Brain microvascular endothelial cell (primary cell): ENCODE measurements at regions not wholly inside any gene's neighbourhood (a gene's known extent, or its start where the extent isn't known, plus 50 kb on each side); places are given as distances from the start of the nearest gene placed in this dataset.

Experiments
- DNase-seq: peaks from one replicate; pipeline ENCODE4 v3.0.0-alpha.2; 2020
- H3K27ac ChIP-seq: fragments of 250-450 bp; sonication (Bioruptor Pico); 2 replicates; pipeline ENCODE4 v1.5.1; 2020; ENCODE audit warnings: mild to moderate bottlenecking, moderate library complexity
- H3K27me3 ChIP-seq: fragments of 250-450 bp; sonication (Bioruptor Pico); replicated peaks from 2 replicates; pipeline ENCODE4 v1.5.1; 2020; ENCODE audit warnings: mild to moderate bottlenecking
- H3K36me3 ChIP-seq: fragments of 250-450 bp; sonication (Bioruptor Pico); replicated peaks from 2 replicates; pipeline ENCODE4 v1.5.1; 2020; ENCODE audit warnings: mild to moderate bottlenecking
- H3K4me3 ChIP-seq: 2 replicates; pipeline ENCODE4 v1.5.1; 2011; ENCODE audit warnings: low read depth, mild to moderate bottlenecking, control low read depth, low read length, moderate library complexity
- CTCF ChIP-seq: IDR thresholded peaks from 2 replicates; pipeline ENCODE4 v1.5.1; 2011; ENCODE audit warnings: low read depth, mild to moderate bottlenecking, moderate library complexity, low read length, control low read depth, inconsistent platforms; ENCODE audit errors: missing control alignments
- in situ Hi-C: cut with HindIII; loops from 2 replicates; pipeline ENCODE4 v1.10.0; 2017; ENCODE audit warnings: low sequenced_read_pairs, low pct_ligation_motif_present

- in situ Hi-C loops, result no loop called here
- H3K27ac ChIP-seq, result no peak overlapping the region
- H3K36me3 ChIP-seq, result no peaks in the 10 kb centered on the region
- H3K4me3 ChIP-seq, result no peak overlapping the region
- no peak for TF ChIP-seq CTCF
- DNase-seq, result no peak
- H3K27me3 ChIP-seq, result no peaks in the 10 kb centered on the region
Observed at GRCh38 chr17:79331492-79331891, 256.9 kb downstream of the ENGASE start.

GRCh38 chr17:79330696-79331095 is 256.1 kb downstream of the ENGASE start:
- Histone ChIP-seq H3K4me3 (no peak overlapping the region), H3K27ac (no peak overlapping the region), H3K36me3 (no peaks in the 10 kb centered on the region), H3K27me3 (no peaks in the 10 kb centered on the region)
- no peak for TF ChIP-seq CTCF
- no peak for DNase-seq
- in situ Hi-C loops, result no loop called here

GRCh38 chr17:79330229-79330628 is 255.6 kb downstream of the ENGASE start:
- in situ Hi-C loops, result no loop called here
- TF ChIP-seq CTCF, result no peak
- H3K27me3 ChIP-seq, result no peaks in the 10 kb centered on the region

GRCh38 chr17:79326814-79327213 is 252.2 kb downstream of the ENGASE start:
- in situ Hi-C loops, result no loop called here

More at GRCh38 chr17:79330229-79330628, 255.6 kb downstream of the ENGASE start:
- no peak overlapping the region for H3K4me3 ChIP-seq
- no peaks in the 10 kb centered on the region for H3K36me3 ChIP-seq
- DNase-seq, result no peak
- H3K27ac ChIP-seq, result no peak overlapping the region

GRCh38 chr17:79325709-79326430 is 251.2 kb downstream of the ENGASE start:
- DNase-seq, result peak; percentile 3
- no peak for TF ChIP-seq CTCF
- in situ Hi-C loops, result no loop called here
- no peaks in the 10 kb centered on the region for H3K36me3 ChIP-seq
- no peaks in the 10 kb centered on the region for H3K27me3 ChIP-seq
- H3K27ac ChIP-seq, result no peak overlapping the region
- H3K4me3 ChIP-seq, result no peak overlapping the region

More at GRCh38 chr17:79326814-79327213, 252.2 kb downstream of the ENGASE start:
- no peak for DNase-seq
- H3K27me3 ChIP-seq, result no peaks in the 10 kb centered on the region
- H3K27ac ChIP-seq, result no peak overlapping the region
- TF ChIP-seq CTCF, result no peak
- H3K36me3 ChIP-seq, result no peaks in the 10 kb centered on the region
- no peak overlapping the region for H3K4me3 ChIP-seq

- no peak for TF ChIP-seq CTCF
- in situ Hi-C loops, result no loop called here
- Histone ChIP-seq H3K36me3 (no peaks in the 10 kb centered on the region), H3K4me3 (no peak overlapping the region), H3K27me3 (no peaks in the 10 kb centered on the region), H3K27ac (no peak overlapping the region)
- no peak for DNase-seq
Observed at GRCh38 chr17:79324194-79324593, 249.6 kb downstream of the ENGASE start.
